WTC11 (cell line): ENCODE measurements at regions not wholly inside any gene's neighbourhood (a gene's known extent, or its start where the extent isn't known, plus 50 kb on each side); places are given as distances from the start of the nearest gene placed in this dataset.

ENCODE experiments used
- ATAC-seq: fragments of 200-7000 bp; cut with Tn5 transposase; 2 replicates; pipeline ENCODE4 v1.10.0; 2021; ENCODE audit warnings: mild to moderate bottlenecking, moderate library complexity
- CTCF ChIA-PET: fragments of 300-600 bp; sonication (Branson Sonifier 250); formaldehyde crosslinking; loops from one replicate; lab custom pipeline; 2021; ENCODE audit warnings: antibody characterized with exemption; lab: Charles Lee
- POLR2A ChIA-PET: fragments of 350-600 bp; sonication (Branson Sonifier 250); formaldehyde crosslinking; loops from one replicate; lab custom pipeline; 2021; ENCODE audit warnings: antibody characterized with exemption; lab: Charles Lee
- DNase-seq: peaks from one replicate; pipeline ENCODE4 v3.0.0; 2021; ENCODE audit warnings: low spot score
- H3K27ac Mint-ChIP-seq: 2 replicates; pipeline ENCODE4 v1.8.0; 2021; ENCODE audit warnings: mixed read lengths
- H3K27me3 Mint-ChIP-seq: 2 replicates; pipeline ENCODE4 v1.8.0; 2021; ENCODE audit warnings: low read depth, mild to moderate bottlenecking, moderate library complexity, mixed read lengths
- H3K36me3 Mint-ChIP-seq: 2 replicates; pipeline ENCODE4 v1.8.0; 2021; ENCODE audit warnings: mixed read lengths
- H3K4me1 Mint-ChIP-seq: 2 replicates; pipeline ENCODE4 v1.8.0; 2022; ENCODE audit warnings: mixed read lengths
- H3K4me3 Mint-ChIP-seq: 2 replicates; pipeline ENCODE4 v1.8.0; 2021; ENCODE audit warnings: mild to moderate bottlenecking, moderate library complexity, mixed read lengths
- H3K9me3 Mint-ChIP-seq: 2 replicates; pipeline ENCODE4 v1.8.0; 2021; ENCODE audit warnings: mixed read lengths
- ELF4 ChIP-seq: sonication (generic); formaldehyde crosslinking; IDR thresholded peaks from 2 replicates; pipeline ENCODE4 v1.8.1; 2022; ENCODE audit warnings: low read depth, mild to moderate bottlenecking, moderate library complexity, missing genetic modification reagents
- ETV6 ChIP-seq: sonication (generic); formaldehyde crosslinking; IDR thresholded peaks from 2 replicates; pipeline ENCODE4 v1.8.1; 2022; ENCODE audit warnings: mild to moderate bottlenecking, missing genetic modification reagents
- FOXP1 ChIP-seq: sonication (generic); formaldehyde crosslinking; IDR thresholded peaks from 2 replicates; pipeline ENCODE4 v1.8.0; 2022; ENCODE audit warnings: missing genetic modification reagents, mild to moderate bottlenecking, moderate library complexity, borderline replicate concordance
- MLX ChIP-seq: sonication (generic); formaldehyde crosslinking; IDR thresholded peaks from 2 replicates; pipeline ENCODE4 v1.8.1; 2023; ENCODE audit warnings: mild to moderate bottlenecking, missing genetic modification reagents, moderate library complexity
- NR2C2 ChIP-seq: sonication (generic); formaldehyde crosslinking; IDR thresholded peaks from 2 replicates; pipeline ENCODE4 v1.8.0; 2022; ENCODE audit warnings: mild to moderate bottlenecking, missing genetic modification reagents
- PRDM15 ChIP-seq: sonication (generic); formaldehyde crosslinking; IDR thresholded peaks from 2 replicates; pipeline ENCODE4 v1.8.0; 2022; ENCODE audit warnings: missing genetic modification reagents
- SOX15 ChIP-seq: fragments of 250-450 bp; sonication (Bioruptor Pico); IDR thresholded peaks from 2 replicates; pipeline ENCODE4 v1.9.0; 2021; ENCODE audit warnings: mild to moderate bottlenecking
- TP53 ChIP-seq: sonication (generic); formaldehyde crosslinking; IDR thresholded peaks from 2 replicates; pipeline ENCODE4 v1.8.1; 2023; ENCODE audit warnings: mild to moderate bottlenecking, missing genetic modification reagents
- ZNF121 ChIP-seq: sonication (generic); formaldehyde crosslinking; IDR thresholded peaks from 2 replicates; pipeline ENCODE4 v1.8.0; 2023; ENCODE audit warnings: missing genetic modification reagents
- ZNF281 ChIP-seq: sonication (generic); formaldehyde crosslinking; IDR thresholded peaks from 2 replicates; pipeline ENCODE4 v1.8.0; 2023; ENCODE audit warnings: mild to moderate bottlenecking, missing genetic modification reagents
- ZNF317 ChIP-seq: sonication (generic); formaldehyde crosslinking; IDR thresholded peaks from 2 replicates; pipeline ENCODE4 v1.8.1; 2023; ENCODE audit warnings: low read depth, mild to moderate bottlenecking, moderate library complexity, missing genetic modification reagents, borderline replicate concordance
- TF ChIP-seq, protein P1 (sequence below): sonication (generic); formaldehyde crosslinking; IDR thresholded peaks from 2 replicates; pipeline ENCODE4 v1.8.1; 2023; ENCODE audit warnings: mild to moderate bottlenecking, missing genetic modification reagents, borderline replicate concordance
- TF ChIP-seq, protein P2 (sequence below): sonication (generic); formaldehyde crosslinking; conservative IDR thresholded peaks from 2 replicates; pipeline ENCODE4 v1.8.1; 2023; ENCODE audit warnings: mild to moderate bottlenecking, low read depth, missing genetic modification reagents, moderate library complexity
- TF ChIP-seq, protein P3 (sequence below): fragments of 250-450 bp; sonication (Bioruptor Pico); IDR thresholded peaks from 2 replicates; pipeline ENCODE4 v1.8.0; 2021; ENCODE audit warnings: mild to moderate bottlenecking
- TF ChIP-seq, protein P4 (sequence below): sonication (generic); formaldehyde crosslinking; IDR thresholded peaks from 2 replicates; pipeline ENCODE4 v1.8.0; 2022; ENCODE audit warnings: mild to moderate bottlenecking, missing genetic modification reagents

- Mint-ChIP-seq H3K9me3 (no peaks in the 10 kb centered on the region), H3K4me1 (no peaks in the 10 kb centered on the region)
These were observed 429.0 kb upstream of the GRM3 start for GRCh38 chr7:86214734-86215133.

DNA sequence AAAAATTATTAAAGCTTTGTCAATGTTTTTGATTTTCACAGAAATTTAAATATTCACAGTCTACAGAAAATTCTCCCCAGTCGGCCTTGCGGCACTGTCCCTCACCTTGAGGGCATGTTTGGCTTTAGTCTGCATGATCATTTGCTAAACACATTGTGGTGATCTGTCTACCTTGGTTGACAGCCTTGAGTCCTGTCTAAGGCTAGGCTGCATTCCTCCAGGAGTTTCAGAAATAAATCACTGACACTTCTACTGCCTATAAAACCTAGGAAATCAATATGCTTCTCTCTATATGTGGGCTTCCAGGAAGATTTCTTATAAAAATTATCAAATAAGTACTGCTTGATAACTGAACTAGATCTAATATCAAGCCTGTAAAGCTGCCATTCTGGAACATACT, 430.7 kb upstream of the GRM3 start:
- H3K4me3 Mint-ChIP-seq = no peak overlapping the region

More at GRCh38 chr7:86214734-86215133, 429.0 kb upstream of the GRM3 start:
- Mint-ChIP-seq H3K36me3 (no peaks in the 10 kb centered on the region), H3K27me3 (no peaks in the 10 kb centered on the region), H3K27ac (no peak overlapping the region), H3K4me3 (no peak overlapping the region)
- ChIA-PET POLR2A (no interaction called here), CTCF (no interaction called here)
- TF ChIP-seq ETV6 (CRISPR knock-in tag) (no peak), MLX (CRISPR knock-in tag) (no peak), SOX15 (CRISPR knock-in tag) (no peak), ELF4 (CRISPR knock-in tag) (no peak), NR2C2 (CRISPR knock-in tag) (no peak), ZNF121 (CRISPR knock-in tag) (no peak), TP53 (CRISPR knock-in tag) (no peak)
- TF ChIP-seq, protein P1, sequence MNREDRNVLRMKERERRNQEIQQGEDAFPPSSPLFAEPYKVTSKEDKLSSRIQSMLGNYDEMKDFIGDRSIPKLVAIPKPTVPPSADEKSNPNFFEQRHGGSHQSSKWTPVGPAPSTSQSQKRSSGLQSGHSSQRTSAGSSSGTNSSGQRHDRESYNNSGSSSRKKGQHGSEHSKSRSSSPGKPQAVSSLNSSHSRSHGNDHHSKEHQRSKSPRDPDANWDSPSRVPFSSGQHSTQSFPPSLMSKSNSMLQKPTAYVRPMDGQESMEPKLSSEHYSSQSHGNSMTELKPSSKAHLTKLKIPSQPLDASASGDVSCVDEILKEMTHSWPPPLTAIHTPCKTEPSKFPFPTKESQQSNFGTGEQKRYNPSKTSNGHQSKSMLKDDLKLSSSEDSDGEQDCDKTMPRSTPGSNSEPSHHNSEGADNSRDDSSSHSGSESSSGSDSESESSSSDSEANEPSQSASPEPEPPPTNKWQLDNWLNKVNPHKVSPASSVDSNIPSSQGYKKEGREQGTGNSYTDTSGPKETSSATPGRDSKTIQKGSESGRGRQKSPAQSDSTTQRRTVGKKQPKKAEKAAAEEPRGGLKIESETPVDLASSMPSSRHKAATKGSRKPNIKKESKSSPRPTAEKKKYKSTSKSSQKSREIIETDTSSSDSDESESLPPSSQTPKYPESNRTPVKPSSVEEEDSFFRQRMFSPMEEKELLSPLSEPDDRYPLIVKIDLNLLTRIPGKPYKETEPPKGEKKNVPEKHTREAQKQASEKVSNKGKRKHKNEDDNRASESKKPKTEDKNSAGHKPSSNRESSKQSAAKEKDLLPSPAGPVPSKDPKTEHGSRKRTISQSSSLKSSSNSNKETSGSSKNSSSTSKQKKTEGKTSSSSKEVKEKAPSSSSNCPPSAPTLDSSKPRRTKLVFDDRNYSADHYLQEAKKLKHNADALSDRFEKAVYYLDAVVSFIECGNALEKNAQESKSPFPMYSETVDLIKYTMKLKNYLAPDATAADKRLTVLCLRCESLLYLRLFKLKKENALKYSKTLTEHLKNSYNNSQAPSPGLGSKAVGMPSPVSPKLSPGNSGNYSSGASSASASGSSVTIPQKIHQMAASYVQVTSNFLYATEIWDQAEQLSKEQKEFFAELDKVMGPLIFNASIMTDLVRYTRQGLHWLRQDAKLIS (CRISPR knock-in tag) = no peak
- TF ChIP-seq, protein P2, sequence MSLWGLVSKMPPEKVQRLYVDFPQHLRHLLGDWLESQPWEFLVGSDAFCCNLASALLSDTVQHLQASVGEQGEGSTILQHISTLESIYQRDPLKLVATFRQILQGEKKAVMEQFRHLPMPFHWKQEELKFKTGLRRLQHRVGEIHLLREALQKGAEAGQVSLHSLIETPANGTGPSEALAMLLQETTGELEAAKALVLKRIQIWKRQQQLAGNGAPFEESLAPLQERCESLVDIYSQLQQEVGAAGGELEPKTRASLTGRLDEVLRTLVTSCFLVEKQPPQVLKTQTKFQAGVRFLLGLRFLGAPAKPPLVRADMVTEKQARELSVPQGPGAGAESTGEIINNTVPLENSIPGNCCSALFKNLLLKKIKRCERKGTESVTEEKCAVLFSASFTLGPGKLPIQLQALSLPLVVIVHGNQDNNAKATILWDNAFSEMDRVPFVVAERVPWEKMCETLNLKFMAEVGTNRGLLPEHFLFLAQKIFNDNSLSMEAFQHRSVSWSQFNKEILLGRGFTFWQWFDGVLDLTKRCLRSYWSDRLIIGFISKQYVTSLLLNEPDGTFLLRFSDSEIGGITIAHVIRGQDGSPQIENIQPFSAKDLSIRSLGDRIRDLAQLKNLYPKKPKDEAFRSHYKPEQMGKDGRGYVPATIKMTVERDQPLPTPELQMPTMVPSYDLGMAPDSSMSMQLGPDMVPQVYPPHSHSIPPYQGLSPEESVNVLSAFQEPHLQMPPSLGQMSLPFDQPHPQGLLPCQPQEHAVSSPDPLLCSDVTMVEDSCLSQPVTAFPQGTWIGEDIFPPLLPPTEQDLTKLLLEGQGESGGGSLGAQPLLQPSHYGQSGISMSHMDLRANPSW (CRISPR knock-in tag) = no peak
- TF ChIP-seq, protein P3, sequence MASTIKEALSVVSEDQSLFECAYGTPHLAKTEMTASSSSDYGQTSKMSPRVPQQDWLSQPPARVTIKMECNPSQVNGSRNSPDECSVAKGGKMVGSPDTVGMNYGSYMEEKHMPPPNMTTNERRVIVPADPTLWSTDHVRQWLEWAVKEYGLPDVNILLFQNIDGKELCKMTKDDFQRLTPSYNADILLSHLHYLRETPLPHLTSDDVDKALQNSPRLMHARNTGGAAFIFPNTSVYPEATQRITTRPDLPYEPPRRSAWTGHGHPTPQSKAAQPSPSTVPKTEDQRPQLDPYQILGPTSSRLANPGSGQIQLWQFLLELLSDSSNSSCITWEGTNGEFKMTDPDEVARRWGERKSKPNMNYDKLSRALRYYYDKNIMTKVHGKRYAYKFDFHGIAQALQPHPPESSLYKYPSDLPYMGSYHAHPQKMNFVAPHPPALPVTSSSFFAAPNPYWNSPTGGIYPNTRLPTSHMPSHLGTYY (CRISPR knock-in tag) = no peak
- no peak for ATAC-seq
- no peak for DNase-seq

More for the DNA sequence above, 430.7 kb upstream of the GRM3 start:
- ATAC-seq (no peak), DNase-seq (no peak)
- Mint-ChIP-seq H3K27me3 (no peaks in the 10 kb centered on the region), H3K27ac (no peak overlapping the region), H3K9me3 (no peaks in the 10 kb centered on the region), H3K36me3 (no peaks in the 10 kb centered on the region), H3K4me1 (no peaks in the 10 kb centered on the region)
- POLR2A ChIA-PET = no interaction called here
- TF ChIP-seq ZNF317 = no peak
- TF ChIP-seq ZNF281 = no peak
- no peak for TF ChIP-seq FOXP1 (CRISPR knock-in tag)
- TF ChIP-seq, protein P4, sequence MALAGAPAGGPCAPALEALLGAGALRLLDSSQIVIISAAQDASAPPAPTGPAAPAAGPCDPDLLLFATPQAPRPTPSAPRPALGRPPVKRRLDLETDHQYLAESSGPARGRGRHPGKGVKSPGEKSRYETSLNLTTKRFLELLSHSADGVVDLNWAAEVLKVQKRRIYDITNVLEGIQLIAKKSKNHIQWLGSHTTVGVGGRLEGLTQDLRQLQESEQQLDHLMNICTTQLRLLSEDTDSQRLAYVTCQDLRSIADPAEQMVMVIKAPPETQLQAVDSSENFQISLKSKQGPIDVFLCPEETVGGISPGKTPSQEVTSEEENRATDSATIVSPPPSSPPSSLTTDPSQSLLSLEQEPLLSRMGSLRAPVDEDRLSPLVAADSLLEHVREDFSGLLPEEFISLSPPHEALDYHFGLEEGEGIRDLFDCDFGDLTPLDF = no peak
- no peak for TF ChIP-seq PRDM15 (CRISPR knock-in tag)
- CTCF ChIA-PET = interaction anchor here (0.5 kb wide), 1 partner anchor 714 kb away, joined by 4 read pairs; no protein-coding TSS in a partner anchor
